Right kidney (tissue), 1 donor: ENCODE measurements at regions not wholly inside any gene's neighbourhood (a gene's known extent, or its start where the extent isn't known, plus 50 kb on each side); places are given as distances from the start of the nearest gene placed in this dataset.
A peak's percentile ranks its signal among the peaks of the same experiment; 100 is the strongest.

ENCODE experiments used
- DNase-seq: peaks from one replicate; pipeline ENCODE4 v3.0.0-alpha.2; 2016

DNA sequence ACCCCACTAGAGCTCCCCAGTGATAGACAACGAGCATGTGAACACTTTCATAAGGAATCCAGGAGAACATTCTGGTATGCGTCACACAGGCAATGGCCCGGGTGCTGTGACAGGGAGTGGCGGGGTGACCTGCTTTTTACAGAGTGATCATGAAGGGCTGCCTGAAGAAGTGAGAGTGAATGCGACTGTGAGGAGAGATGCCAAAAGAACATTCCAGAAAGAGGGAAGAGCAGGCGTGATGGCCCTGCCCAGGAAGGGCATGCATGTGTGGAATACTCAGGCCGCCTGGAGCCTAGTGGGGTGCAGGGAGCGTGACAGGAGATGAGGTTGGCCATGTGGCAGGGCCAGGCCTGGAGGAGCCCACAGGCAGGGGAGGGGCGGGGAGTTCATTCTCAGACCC, 53.8 kb downstream of the FZD10 start:
- no peak for DNase-seq

DNA sequence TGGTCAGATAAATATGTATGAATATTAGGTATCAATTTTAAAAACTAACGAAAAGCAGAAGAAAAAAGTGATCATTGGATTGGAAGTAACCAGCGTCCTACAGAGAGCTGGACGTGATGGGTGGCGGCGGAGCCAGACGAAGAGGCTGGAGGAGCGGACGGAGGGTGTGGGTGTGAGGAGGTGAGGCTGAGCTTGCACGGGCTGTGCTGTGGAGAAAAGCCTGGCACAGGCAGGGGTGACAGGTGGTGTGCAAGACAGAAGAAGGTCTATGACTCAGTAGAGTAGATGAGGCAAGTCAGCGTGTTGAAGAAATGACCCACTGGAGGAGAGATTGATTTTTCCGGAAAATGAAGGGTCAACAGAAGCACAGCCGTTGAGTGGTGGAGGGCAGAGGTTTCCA, 56.4 kb downstream of the FZD10 start:
- no peak for DNase-seq

DNA sequence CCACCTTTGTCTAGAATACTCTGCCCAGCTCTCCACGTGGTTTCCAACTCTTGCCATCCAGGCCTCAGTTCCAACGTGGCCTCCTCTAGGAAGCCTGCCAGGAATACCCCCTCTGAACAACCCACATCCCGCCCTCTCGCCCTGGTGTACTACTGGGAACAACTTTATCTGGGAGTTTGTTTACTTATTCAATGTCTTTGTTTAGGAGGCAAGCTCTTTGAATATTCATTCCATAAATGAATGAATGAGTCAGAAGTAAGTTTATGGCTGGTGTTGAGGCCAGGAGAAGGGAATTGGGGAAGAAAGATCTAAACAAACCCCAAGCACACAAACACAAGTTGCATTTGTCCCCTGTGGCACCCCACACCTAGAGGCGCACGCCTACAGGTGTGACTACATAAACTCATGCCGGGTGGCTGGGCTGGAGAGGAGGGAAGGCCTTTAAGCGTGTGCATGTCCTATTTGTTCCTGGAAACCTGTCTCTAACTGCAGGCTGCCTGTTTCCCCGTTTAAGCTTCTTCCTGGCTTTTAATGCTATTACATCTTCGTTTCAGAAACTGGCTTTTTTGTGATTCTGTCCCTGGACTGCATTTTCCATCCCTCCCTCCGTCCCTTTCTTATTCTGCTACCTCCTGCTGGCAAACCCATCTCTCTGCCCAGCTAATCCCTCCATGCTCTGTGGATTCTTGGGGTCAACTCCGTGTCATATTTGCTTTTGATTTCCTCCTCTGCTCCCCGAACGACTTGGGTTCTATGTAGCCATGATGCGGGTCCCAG, 57.9 kb downstream of the FZD10 start:
- DNase-seq = no peak

DNA sequence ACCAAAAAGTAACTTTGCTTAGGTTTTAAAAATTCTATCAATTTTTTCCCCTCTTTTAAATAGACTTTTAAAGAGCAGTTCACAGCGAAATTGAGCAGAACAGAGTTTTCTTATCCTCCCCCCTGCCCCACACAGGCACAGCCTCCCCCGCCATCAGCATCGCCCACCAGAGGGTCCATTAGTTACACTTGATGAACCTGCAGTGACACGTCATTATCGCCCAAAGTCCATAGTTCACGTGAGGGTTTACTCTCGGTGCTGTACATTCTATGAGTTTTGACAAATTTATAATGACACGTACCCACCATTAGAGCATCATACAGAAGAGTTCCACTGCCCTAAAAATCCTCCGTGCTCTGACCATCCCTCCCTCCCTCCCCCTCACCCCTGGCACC, 58.4 kb downstream of the FZD10 start:
- no peak for DNase-seq

DNA sequence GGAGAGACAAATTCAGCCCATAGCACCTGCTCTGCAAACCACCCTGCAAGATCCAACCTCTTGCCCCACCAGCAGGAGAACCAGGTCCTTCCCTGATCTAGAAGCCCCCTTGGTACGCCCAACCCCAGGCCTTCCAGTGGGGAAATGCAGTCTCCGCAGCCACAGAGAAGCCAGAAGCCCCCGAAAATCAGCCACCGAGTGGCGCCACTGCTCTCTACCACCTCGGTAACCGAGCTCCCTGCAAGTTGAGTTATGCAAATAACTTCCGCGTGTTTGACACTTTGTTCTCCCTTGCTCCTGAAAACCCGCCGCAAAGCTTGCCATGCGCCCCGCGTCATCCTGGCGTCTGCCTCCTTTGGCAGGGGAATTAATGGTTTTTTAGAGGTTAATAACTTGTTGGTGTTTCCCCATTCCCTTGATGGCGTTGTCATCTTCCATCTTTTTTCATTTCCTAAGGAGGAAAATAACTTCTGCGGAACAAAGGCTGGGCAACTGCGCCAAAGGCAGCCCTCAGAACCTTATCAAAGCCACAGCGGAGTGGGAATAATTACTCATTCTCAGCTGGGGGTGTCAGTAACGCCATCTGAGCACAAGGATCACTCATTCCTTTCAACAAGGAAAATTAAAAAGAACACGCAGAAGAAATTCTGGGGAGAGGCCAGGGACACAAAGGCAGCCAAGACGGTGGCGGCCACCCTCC, 60.4 kb downstream of the FZD10 start:
- no peak for DNase-seq

DNA sequence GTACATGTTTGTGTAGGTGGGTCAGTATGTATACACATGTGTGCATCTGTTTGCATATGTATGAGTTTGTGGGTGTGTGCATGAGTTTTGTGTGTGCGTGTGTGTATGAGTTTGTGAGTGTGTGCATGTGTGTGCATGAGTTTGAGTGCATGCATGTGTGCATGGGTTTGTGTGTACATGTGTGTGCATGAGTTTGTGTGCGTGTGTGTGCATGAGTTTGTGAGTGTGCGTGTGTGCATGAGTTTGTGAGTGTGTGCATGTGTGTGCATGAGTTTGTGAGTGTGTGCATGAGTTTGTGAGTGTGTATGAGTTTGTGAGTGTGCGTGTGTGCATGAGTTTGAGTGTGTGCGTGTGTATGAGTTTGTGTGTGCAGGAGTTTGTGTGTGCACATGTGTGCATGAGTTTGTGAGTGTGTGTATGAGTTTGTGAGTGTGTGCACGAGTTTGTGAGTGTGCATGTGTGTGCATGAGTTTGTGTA, 61.5 kb downstream of the FZD10 start:
- DNase-seq = no peak

DNA sequence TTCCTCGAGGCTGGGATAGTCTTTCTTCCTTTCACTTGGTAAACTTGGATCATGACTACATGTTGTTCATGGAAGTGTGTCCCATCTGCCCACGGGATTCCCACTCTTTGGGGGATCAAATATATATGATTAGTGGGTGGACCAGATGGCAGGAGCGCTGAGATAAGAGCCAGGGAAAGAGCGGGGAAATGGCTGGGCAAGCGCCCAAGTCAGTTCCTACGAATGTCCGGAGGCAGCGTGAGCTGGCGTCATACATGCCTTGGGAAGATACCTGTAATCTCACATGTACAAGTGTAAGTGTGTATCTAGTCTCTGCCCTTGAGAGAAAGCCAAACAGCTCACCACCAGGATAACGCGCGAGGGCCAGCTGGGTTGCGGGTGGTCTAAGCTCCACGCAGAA, 62.3 kb downstream of the FZD10 start:
- DNase-seq = no peak

DNA sequence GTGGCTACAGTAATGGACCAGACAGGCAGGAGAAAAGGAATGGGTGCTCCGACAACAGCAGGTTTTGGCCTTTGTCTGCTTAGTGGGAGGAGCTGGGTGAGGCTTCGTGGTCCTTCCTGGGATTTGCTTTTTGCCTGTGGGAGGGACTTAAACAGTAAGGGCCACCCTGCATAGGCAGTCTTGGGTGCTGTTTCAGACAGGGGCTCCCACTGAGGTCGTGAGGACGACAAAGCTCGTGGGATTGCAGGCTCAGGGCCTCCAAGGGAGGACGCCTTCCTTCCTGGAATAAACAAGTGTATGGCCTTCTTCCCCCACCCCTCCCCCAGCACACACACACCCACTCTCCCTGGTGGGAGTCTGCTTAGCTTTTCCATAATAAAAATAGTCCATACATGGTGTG, 63.1 kb downstream of the FZD10 start:
- no peak for DNase-seq

DNA sequence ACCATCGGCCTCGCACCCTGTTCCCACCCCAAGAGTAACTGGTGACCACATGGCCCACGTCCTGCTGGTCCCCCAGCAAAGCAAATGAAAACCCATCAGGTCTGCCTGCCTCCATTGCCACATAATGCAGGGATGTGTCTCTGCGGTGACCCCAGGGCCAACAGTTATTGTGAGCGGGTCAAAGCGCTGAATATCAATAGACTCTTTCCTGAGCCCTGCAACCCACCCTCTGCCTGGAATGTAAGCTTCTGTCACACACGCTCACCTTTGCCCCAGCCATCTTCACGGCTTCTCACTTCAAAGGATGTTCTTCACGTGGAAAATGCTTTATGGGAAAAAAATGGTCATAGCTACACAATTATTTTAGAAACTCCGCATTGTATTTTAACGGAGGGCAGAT, 63.9 kb downstream of the FZD10 start:
- DNase-seq = no peak

DNA sequence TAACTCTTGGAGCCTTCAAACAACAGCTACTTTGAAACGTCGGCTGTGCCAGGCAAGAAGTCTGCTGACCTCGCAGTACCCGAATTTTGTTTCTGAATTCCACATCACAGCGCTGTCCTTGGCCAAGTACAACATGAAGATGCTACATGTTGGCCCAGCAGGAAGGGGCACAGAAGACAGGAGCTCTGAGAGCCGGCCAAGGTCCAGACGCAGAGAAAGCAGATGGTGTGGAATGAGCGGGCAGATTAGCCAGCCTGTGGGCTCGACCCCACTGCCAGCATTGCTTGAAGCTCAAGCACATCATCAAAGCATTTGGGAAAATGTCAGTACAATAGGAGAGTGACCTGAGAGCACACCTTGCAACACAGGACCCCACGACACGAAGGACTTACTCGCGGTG, 64.5 kb downstream of the FZD10 start:
- no peak for DNase-seq

DNA sequence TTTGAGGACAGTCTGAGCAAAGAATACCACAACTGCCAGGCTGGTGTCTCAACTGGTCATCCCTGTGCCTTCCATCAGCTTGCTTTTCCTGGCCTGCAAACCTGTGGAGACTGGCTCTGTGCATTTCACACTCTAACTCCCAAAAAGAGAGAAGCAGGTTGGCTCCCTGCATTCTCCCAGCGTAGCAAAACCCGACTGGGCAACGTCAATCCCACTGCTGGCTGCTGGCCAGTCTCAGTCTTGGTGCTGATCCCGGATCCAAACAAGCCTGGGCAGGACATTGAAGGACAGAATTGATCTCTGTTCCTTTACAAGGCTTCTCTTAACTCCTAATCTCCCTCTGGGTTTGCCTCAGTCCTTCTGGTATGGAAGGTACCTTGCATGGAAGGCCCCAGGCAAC, 65.4 kb downstream of the FZD10 start:
- DNase-seq = no peak

DNA sequence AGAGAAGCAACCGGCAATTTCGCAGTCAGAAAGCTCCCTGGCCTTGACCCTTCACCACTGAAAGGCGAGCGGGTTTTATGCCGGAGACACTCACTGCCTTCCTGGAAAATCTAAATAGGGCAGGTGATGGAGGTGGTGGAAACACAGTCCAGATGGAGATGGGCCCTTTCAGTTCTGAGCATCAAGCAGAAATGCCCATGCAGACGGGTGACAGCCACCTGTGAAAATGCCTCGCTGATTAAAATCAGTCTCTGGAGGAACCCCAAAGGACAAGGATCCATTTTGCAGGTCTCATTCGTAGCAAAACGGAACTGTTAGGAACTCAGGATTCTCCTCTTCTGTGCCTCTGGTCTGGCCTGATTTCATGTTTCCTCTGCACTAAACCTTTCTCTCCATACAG, 74.2 kb downstream of the FZD10 start:
- DNase-seq = no peak

DNA sequence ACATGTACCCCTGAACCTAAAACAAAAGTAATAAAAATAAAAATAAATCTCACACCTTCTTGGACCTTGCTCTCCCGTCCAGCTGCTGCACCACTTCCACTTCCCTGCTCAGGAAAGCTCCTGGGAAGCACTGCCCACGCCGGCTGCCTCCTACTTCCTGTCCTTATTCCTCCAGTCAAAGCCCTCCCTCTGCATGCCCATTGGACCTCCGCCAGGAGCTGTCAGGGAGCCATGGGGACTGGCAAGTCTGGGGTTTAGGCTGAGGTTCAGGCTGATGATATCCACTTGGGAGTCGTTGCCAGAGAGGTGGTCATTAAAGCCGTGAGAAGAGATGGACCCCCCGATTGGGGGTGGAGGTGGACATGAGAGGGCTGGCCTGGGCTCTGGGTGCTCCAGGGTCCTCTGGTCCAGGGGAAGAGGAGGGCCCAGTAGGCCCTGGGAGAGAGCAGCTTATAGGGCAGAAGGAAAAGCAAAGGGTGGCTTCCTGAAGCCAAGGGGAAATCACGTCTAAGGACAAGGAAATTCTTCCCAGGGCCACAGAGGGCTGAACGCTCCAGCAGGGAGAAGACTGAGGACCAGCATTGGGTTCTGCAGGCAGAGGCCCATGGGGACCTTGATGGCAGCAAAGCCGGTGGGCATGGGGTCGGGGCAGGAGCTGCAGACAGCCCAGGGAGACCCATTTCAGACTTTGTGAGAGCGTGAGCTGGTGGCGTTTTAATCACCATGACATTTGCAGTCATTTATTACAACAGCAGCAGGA, 78.7 kb downstream of the FZD10 start:
- no peak for DNase-seq

DNA sequence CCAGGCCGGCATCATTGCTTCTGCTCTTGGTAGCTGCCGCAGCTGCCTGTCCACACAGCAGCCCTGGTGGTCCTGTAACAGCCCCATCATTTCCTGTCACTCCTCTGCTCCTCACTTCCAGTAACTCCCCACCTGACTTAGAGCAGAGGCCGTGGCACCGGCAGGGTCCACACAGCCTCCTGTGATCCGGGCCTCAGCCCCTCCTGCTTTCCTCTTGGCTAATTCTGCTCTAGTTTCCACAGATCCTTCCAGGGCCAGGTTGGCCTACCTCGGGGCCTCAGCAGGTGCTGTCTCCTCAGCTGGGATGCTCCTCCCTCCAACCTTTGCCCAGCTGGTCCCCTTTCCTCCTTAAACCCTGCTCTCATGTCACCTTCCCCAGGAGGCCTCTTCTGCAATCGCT, 80.2 kb downstream of the FZD10 start:
- no peak for DNase-seq

DNA sequence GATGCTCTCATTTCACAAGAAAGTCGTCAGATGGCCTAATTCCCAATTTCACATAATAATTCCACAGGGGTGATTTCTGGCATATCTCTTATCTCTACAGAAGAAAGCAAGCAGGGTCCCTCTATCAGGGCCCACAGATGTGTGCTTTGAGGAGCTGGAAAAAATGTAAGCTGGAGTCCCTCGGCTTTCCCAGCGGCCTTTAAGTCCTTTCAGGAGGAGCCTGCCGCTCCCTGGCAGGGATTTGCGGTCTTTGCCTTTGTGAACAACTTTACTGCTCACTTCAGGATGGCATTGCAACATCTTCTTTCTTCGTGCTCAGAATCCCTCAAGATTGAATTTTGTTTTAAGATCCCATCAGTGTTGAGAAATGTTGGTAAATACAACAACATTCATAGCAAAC, 83.0 kb downstream of the FZD10 start:
- DNase-seq = no peak

DNA sequence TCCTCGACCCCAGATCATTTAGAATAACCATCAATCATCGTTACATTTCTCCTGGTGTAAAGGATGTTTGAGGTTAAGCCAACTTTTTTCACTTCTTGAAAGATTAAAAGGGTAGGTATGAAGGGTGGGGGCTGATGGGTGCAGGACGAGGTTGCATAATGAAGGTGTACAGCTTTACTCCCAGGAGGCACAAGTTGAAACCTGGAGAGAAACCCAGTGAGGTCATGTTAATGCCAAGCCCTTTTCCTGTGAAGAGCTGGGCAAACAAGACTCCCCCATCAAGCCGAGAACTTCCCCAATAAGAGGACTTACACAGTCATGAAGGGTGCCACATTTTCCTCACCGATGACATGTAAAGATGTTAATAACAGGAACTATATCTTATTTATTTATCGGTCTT, 84.3 kb downstream of the FZD10 start:
- DNase-seq = no peak

DNA sequence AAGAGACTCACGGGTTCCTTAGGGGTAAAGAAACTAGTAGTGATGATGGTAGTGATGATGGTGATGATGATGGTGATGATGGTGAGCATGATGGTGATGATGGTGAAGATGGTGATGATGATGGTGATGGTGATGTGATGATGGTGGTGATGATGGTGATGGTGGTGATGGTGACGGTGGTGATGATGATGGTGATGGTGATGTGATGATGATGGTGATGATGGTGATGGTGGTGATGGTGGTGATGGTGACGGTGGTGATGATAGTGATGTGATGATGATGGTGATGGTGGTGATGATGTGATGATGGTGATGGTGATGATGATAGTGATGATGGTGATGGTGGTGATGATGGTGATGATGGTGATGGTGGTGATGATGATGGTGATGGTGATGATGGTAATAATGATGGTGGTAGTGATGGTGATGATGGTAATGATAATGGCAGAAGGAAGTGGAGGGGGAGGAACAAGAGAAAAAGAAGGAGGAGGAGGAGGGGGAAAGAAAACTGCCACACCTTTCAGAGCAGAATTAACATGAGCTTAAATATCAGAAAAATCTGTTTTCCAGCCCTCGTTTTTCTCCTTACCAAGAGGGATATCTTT, 85.5 kb downstream of the FZD10 start:
- no peak for DNase-seq

DNA sequence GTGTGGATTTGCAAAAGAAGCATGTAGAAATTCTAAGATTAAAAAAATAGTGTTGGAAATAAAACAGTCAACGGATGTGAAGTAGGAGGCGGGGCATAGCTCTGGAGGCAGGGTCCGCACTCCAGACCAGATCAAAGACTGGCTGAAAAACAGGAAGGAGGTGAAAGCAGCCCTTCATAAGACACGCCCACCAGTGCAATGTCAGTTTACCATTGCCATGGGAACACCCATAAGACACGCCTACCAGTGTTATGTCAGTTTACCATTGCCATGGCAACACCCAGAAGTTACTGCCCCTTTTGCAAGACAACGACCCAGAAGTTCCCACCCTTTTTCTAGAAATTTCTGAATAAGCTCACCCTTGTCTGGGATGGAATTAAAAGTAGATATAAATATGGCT, 87.1 kb downstream of the FZD10 start:
- no peak for DNase-seq

DNA sequence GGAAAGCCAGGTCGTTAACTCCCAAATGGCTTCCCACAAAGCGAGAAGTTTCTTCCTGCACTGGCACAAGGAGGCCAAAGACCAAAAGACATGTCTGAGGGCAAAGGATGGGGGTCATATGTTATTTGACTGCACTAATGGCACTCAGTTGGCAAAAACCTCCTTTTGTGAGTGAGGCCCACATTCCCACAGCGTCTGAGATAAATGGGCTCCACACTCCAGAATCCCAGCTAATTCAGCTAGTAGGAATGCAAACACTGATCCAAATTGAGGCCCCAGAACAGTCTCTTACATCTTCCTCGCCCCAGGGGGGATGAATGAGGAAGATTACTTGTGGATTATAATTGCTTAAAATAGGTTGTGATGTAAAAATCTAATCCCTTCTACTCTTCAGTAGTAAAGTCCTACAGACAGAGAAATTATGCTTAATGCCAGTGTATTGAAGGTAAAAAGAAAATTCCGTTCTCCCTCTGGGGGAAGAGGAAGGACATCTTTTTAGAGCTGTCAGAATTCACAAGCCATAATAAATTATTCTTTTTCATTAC, 86.4 kb upstream of the PIWIL1 start:
- DNase-seq = no peak

DNA sequence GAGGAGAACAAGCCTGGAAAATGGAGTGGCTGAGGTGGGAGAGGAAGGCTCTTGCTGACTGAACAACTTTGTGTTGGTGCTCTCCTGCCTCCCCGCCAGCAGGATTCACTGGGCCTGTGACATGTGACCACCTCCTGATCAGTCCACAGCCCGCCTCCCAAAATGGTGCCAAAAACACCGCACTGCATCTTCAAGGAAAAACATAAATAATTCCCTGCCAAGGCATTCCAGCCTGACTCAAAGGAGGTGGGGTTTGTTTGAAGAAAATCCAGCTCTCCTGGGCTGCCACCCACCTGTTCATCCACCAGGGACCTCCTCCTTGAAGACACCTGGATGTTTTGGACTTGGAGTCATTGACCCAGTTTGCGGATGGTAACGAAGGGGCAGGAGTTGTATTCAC, 83.8 kb upstream of the PIWIL1 start:
- no peak for DNase-seq

DNA sequence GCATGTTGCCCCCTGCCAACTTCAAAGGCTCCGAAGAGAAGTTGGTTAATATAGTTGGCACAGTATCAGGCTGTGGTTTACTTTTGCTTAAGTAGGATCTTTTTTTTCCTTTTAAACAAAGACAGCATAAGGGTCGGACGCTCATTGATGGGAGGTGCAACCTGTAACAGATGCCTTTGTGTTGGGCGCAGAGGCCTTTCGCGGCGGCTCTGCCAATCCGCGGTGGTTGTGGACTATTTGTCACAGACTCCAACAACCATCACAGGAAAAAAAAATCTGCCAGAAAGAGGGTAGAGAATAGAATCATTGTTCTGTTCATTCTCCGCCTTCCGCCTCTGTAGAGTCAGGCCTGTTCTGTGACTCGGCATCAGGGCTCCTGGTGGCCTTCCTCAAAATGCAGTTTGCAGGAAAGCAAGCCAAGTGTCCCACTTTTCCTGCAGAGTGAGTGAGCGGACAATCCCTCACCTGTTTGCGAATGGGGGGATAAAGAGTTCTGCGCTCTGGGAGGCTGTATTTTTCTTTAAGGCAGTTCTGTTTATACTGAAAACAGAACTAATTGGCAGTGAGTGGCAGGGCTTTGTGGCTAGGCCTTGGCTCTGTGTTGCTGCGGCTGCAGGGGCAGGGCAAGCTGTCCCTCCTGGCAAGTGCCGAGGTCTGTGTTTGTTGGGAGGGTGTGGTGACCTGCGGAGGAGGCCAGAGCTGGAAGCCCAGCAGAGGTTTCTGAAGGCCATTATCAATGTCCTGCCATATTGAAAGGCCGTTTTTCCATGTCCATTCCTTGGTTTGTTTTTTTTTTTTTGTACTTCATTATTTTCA, 83.0 kb upstream of the PIWIL1 start:
- DNase-seq = peak; percentile 17

DNA sequence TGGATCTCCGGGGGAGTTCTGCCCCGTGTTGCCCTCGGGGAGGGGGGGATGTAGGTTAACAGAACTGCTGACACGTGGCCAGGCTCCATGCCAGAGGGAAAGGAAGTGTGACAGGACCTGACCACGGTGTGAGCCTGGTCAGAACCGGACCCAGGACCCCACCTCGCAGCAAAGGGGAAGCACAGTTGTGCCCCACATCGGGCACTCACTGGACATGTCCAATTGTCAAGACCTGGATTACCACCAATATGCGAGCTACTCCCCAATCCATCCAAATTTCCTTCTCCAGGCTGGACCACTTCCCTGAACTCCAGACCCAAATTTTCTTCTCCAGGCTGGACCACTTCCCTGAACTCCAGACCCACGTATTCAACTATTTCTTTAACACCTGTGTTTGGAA, 78.8 kb upstream of the PIWIL1 start:
- DNase-seq = no peak
